HG03196 (cell line): ENCODE measurements at regions not wholly inside any gene's neighbourhood (a gene's known extent, or its start where the extent isn't known, plus 50 kb on each side); places are given as distances from the start of the nearest gene placed in this dataset.

Experiments
- ATAC-seq: cut with Tn5 transposase; IDR thresholded peaks from one replicate; pipeline ENCODE4 v1.9.1; 2021; ENCODE audit not compliant: unreplicated experiment

GRCh38 chr6:76451926-76452709 is 379.7 kb upstream of the IMPG1 start:
- no peak for ATAC-seq

DNA sequence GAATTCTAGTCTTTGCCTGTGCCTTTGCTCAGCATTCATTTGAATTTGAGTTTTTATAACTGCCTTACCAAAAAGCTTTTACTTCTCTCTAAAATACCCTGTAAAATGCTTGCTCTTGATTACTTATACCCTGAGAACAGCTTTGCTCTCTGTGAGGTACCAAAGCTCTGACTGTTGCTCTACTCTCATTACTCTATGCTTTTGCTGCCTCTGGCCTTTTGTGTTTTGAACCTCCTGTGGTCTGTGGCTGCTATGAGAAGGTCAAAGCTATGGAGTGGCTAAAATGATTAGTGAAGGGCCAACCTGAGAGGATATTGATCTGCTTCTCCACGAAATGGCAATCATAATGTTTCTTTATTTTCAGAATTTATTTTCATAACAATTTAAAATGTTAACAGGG is 375.6 kb upstream of the IMPG1 start:
- no peak for ATAC-seq

GRCh38 chr6:76441875-76442274 is 369.4 kb upstream of the IMPG1 start:
- ATAC-seq: no peak

GRCh38 chr6:76439811-76440210 is 367.3 kb upstream of the IMPG1 start:
- ATAC-seq: no peak

DNA sequence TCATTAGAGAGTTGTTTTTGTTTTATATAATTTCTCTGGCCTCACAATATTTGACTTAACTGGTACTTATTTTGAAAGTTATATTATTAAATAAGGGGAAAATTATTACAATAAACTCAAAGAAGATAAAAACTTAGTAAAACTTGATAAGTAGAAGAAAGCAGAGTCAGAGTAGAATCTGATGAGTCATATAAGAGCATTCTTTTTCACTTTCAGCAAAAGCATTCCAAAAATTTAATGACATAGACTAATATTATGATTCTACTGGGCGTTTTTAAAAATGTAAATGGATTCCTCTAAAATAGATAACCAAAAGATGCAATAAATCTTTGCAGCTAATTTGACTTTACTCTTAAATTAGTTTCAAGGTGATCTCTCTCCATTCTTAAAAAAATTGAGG is 366.3 kb upstream of the IMPG1 start:
- ATAC-seq: no peak

DNA sequence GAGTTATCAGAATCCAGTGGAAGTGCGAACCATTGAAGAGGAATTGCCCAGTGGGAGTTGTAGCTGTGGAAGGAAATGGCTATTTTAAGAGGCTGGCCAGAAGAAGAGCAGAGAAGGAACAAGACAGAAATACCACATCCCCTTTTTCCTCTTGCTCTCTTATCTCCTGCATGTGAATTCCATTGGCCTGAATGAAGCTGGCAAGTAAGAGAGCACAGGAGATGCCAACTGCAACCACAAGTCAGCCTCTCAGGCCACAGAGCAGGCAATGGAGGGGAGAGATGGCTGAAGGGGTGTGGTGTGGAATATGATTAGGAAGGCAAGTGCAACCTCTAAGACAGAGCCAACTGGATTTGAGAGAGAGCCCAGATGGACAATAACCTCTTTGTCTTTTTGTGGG is 362.7 kb upstream of the IMPG1 start:
- ATAC-seq: no peak

DNA sequence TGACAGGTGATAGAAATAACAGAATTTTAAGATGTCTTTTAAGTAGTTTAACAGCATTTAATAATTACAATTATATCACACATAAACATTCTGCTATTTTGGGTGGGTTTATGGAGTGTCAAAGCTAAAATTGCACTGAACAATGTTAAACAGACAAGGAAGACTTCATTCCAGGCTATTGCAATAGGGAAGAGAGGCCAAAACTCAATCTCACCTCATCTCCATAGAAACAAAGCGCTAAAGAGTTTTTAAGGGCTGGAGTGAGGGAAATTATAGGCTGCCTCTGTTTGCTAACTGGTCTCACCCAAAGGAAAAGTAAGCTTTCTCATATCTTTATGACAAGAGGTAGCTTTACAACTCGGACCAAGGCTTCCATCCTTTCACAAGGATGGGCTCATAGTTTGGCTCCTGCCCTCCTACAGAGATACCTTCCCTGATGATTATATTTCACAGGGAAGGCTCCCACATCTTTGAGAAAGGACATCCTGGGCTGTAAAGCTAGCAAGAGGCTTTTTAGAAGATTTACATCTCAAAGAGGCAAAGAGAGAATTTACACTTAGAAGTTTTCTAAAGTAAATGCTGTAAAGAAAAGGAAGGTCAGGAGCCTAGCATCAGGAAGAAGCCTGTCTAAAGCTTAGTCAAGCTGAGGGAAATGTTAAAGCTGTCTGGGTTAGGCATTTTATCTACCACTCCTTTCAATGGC is 350.2 kb upstream of the IMPG1 start:
- no peak for ATAC-seq

DNA sequence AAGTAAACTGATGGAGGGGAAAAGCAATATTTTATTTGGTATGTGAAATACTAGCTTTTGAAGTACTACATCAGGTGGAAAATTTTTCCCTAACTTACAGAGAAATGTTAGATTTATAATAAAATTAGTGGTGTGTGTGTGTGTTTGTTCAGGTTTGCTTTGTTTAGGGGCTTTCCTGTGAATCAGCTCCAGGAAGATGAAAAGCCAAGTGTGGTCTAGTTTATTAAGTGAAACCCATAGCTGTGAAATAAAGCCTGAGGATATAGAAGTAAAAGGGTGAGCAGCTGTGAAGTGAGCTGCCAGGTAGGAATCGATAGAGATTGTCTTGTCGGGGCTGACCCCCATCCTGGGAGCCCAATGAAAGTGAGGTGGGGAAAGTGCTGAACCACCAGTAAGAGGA is 347.6 kb upstream of the IMPG1 start:
- no peak for ATAC-seq

DNA sequence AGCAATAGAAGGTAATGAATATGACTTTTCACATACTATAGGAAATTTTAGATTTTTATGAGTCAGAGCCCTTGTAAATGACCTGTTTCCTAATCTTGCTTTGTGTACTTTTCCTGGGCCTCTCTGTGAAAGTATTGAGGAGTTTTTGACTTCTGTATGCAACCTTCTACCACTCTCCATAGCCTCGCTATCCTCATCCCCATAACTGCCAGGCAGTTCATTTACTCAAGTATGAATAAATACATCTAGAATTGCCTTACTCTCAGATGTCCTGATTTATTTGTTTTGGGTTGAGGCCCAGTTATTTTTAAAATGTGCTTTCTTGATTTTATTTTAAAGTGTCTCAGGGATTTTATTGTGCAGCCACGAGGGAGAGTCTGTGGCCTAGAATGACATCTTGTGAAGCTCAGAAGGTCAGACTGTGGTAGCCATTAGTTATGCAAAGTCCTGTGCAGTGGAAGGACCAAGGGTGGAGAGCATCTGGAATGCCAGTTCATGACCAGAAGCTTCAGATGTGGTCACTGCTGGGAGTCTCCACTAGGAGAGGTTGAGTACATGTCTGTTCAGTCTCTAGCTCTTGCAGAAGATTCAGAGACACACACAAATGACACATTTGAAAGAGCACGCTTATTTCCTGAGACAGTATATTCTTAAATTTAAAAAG is 346.2 kb upstream of the IMPG1 start:
- ATAC-seq: no peak

GRCh38 chr6:76416821-76417605 is 344.6 kb upstream of the IMPG1 start:
- ATAC-seq: no peak

DNA sequence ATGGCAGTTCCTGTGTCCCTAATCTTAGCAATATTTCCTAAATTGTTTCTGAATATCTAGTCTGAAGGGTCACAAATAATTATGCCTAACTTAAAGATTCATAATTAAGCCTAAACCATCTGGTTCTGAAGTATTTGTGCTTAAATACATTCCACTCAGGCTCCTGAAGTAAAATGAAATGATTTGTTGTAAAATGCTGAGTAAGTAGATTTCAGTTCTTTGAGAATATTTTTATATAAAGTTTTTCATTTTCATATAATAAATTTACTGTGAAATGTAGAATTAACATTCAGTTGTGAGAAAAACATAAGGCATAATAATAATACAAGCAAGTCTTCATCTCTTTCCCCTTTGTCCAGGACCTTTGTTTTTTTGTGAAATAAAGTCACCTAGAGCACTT is 330.6 kb upstream of the IMPG1 start:
- ATAC-seq: no peak

DNA sequence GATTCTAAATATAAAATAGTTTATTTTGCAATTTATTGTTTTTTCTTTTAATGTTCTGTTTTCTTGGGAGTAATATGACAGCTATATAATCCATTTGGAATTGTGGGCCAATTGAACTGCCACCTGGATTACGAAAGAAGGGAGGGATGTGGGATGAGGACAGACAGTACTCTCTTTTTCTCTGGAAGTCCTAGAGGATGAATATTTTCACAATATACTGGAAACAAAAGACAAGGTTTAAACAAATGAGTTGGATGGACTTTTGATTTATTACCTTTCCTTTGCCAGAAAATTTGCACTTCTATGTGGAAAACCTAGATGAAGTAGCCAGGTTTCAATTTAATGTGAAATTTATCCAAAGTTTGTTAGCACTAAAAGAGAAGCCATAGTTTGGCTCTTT is 325.5 kb upstream of the IMPG1 start:
- ATAC-seq: no peak

- no peak for ATAC-seq
These were observed 309.7 kb upstream of the IMPG1 start for GRCh38 chr6:76382201-76382600.

DNA sequence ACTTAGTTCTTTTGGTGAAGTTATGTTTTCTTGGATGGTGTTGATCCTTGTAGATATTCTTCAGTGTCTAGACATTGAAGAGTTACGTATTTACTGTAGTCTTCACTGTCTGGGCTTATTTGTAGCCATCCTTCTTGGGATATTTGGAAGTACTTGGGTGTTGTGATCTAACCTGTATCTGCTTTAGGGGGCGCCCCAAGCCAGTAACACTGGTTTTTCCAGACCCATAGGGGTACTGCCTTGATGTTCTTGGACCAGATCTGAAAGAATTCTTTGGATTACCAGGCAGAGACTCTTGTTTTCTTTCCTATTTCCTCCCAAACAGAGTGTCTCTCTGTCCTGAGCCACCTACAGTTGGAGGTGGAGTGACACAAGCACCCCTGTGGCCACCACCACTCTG is 309.1 kb upstream of the IMPG1 start:
- ATAC-seq: no peak

DNA sequence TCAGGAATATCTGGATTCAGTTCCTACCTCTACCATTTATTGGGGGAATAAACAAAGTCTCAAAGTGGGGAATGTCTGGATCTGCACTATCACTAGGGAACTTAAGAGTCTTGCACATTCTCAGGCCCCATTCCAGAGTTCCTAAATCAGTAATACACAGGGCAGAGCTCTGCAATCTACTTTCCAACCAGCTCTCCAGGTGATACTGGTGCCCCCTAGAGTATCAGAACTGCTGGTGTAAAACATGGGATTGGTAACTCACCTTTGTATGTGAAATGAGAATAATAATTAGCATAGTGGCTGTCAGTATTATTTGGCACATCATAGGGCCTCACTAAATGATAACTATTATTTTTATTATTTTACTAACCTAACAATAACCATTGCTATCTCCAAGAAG is 278.8 kb upstream of the IMPG1 start:
- ATAC-seq: no peak

DNA sequence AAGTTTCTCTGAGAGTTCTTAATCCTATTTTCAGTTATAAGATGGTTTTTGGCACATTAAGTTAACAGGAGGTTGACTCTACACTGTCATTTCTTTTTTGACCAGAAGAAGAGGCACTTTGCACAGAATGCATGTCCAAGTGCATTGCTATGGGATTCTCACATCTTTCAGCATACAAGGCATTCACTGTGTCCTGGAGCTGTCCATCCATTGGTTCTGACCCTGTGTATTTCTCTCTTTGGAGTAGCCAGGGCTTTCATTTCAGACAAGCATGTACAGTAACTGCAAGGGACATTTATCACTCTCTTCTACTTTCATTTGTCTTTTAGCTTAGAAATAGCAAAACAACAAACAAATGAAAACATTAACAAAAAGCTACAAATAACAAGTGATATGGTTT is 275.1 kb upstream of the IMPG1 start:
- ATAC-seq: no peak

- ATAC-seq: no peak
These were observed 270.2 kb upstream of the IMPG1 start for GRCh38 chr6:76342611-76343160.

- ATAC-seq: no peak
These were observed 257.6 kb upstream of the IMPG1 start for GRCh38 chr6:76330031-76330430.

DNA sequence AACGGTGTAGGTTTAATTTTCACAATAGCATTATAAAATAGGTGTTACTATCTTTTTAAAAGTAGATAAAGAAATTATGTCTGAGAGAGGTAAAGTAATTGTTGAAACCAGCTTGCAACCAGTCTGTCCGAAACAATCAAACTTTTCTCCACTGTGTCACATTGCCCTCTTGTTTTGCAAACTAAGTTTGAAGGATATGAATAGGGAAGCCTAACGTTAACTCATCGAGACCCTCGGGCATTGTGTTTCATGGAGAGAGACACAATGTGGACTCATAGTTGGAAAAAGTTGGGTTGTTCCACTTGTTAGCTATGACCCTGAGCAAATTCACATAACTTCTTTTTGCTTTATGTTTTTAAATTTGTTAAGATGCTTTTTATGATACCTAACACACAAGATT is 254.4 kb upstream of the IMPG1 start:
- ATAC-seq: no peak
